WI38 (cell line): ENCODE measurements at regions not wholly inside any gene's neighbourhood (a gene's known extent, or its start where the extent isn't known, plus 50 kb on each side); places are given as distances from the start of the nearest gene placed in this dataset.
"Not testable (repeated sequence)": the region's sequence is repeated elsewhere in the genome, so short reads cannot be mapped to it uniquely, and the experiment has no call there.

Source experiments
- H3K4me3 ChIP-seq: 2 replicates; pipeline ENCODE4 v1.5.1; 2011; ENCODE audit warnings: low read depth, mild to moderate bottlenecking, control low read depth, low read length
- TF ChIP-seq, protein P1 (sequence below): IDR thresholded peaks from 2 replicates; pipeline ENCODE4 v1.5.1; 2012; ENCODE audit warnings: low read depth, mild to moderate bottlenecking, control low read depth, low read length

DNA sequence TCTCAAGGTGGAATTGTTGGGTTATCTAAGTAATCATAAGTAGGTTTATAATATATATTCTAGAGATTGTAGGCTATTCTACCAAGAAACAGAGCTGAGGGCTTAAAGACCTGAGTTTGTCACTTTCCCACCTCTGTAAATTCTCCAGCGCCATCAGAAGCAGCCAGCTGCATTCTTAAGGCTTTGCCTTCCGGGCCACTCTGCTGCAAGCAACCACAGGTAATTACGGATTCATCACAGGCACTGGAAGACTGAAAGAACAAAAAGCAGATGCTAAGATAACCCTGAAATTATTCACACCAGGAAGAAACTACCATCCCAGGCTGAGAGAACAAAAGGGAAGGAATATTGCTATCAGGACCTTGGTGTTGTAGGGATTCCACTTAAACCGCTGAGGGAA lies 137.8 kb upstream of the JCAD start:
- TF ChIP-seq, protein P1, sequence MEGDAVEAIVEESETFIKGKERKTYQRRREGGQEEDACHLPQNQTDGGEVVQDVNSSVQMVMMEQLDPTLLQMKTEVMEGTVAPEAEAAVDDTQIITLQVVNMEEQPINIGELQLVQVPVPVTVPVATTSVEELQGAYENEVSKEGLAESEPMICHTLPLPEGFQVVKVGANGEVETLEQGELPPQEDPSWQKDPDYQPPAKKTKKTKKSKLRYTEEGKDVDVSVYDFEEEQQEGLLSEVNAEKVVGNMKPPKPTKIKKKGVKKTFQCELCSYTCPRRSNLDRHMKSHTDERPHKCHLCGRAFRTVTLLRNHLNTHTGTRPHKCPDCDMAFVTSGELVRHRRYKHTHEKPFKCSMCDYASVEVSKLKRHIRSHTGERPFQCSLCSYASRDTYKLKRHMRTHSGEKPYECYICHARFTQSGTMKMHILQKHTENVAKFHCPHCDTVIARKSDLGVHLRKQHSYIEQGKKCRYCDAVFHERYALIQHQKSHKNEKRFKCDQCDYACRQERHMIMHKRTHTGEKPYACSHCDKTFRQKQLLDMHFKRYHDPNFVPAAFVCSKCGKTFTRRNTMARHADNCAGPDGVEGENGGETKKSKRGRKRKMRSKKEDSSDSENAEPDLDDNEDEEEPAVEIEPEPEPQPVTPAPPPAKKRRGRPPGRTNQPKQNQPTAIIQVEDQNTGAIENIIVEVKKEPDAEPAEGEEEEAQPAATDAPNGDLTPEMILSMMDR: no peak

DNA sequence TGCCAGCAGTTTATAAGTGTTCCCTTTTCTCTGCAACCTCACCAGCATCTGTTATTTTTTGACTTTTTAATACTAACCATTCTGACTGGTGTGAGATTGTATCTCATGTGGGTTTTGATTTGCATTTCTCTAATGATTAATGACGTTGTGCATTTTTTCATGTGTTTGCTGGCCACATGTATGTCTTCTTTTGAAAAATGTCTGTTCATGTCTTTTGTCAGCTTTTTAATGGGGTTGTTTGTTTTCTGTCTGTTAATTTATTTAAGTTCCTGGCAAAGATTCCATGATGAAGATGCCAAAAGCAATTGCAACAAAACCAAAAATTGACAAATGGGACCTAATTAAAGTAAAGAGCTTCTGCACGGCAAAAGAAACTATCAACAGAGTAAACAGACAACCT lies 137.2 kb upstream of the JCAD start:
- H3K4me3 ChIP-seq: not testable (repeated sequence)

More for the DNA sequence above, 137.8 kb upstream of the JCAD start:
- H3K4me3 ChIP-seq: no peak overlapping the region

DNA sequence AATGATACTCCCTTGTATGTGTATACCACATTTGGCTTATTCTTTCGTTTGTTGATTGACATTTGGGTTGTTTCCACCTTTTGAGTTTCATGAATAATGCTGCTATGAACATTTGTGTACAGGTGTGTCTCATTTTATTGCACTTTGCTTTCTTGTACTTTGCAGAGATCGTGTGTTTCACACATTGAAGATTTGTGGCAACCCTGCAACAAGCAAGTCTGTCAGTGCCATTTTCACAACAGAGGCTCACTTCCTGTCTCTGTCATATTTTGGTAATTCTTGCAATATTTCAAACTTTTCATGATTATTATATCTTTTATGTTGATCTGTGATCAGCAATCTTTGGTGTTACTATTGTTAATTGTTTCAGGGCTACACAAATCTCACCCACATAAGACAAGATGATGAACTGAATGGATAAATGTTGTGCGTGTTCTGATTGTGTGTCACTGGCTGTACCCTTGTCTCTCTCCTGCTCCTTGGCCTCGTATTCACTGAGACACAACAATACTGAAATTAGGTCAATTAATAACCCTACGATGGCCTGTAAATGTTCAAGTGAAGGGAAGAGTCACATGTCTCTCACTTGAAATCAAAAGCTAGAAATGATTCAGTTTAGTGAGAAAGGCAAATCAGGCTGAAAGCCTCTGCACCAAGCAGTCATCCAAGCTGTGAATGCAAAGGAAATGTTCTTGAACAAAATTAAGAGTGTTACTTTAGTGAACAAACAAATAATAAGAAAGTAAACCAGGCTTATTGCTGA lies 133.6 kb upstream of the JCAD start:
- TF ChIP-seq, protein P1: no peak
- no peak overlapping the region for H3K4me3 ChIP-seq

DNA sequence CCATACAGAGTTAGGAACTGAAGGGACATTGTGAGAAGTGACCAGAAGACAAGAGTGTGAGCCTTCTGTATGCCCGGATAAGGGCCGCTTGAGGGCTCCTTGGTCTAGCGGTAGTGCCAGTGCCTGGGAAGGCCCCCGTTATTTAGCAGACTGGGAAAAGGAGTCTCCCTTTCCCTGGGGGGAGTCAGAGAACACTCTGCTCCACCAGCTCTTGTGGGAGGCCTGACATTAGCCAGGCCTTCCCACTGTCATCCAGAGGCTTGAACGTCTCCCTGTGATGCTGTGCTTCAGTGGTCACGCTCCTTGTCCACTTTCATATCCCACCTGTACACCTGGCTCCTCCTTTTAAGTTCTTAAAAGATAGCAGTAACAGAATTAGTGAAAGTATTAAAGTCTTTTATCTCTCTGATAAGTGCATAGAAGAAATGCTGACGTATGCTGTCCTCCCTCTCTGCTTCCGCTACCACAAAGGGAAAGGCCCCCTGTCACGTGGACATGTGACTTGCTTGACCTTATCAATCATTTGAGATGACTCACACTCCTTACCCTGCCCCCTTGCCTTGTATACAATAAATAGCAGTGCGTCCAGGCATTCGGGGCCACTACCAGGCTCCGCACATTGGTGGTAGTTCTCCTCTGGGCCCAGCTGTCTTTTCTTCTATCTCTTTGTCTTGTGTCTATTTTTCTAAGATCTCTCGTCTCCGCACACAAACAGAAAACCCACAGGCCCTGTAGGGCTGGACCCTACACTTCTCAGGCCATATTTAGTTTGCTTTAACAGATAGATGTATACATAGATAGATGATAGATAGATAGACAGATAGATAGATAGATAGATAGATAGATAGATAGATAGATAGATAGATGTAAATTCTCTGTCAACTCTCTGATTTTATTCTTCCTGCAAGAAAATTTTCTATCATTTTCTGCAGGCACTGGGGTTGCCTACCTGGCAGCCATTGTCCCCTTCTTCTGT lies 131.5 kb upstream of the JCAD start:
- H3K4me3 ChIP-seq: no peak overlapping the region
- TF ChIP-seq, protein P1: no peak

DNA sequence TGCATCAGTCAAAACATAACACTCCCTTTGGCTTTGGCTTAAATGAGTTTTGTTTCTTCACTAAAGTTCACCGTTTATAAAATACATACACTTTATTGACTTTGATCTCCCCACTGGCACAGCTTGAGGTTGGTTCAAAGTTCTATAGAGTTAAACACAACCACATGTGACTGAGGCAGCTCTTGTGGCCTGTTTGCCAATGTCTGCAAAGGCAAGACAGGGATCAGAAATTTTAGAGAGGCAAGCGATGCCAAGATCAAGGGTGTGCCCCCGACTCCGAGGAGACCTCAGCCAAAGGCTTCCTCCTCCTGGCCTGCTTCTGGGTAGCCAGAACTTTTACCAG lies 129.8 kb upstream of the JCAD start:
- H3K4me3 ChIP-seq: no peak overlapping the region
- TF ChIP-seq, protein P1: no peak

DNA sequence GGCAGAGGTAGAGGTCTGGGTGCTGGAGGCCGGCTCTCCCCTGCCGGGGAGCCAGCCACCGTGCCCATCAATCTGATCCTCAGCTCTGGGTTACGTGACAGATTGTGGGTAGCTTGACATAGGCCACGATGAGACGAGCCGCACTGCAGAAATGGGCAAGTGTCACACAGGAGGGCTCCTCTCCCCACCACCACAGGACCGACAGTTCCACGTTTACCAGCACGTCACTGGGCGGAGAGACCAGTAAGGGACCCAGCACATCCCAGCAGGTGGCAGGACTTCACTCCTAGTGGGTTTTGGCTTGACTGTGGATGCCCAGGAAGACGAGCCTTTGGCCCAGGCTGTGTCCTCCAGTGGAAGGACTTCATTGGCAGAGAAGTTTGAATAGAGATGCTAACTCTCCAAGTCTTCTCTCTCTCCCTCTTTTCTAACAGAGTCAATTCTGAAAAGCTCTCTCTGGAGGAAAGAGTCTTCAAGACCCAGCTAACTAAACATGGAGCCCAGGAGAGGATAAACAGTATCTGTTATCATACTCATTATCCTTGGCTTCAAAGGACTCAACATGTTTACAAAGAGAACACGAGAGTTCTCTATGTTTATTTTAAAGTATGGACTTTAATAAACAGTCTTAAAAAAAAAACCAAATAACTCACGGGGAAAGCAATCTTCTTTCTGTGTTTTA lies 129.3 kb upstream of the JCAD start:
- TF ChIP-seq, protein P1: no peak
- no peak overlapping the region for H3K4me3 ChIP-seq

DNA sequence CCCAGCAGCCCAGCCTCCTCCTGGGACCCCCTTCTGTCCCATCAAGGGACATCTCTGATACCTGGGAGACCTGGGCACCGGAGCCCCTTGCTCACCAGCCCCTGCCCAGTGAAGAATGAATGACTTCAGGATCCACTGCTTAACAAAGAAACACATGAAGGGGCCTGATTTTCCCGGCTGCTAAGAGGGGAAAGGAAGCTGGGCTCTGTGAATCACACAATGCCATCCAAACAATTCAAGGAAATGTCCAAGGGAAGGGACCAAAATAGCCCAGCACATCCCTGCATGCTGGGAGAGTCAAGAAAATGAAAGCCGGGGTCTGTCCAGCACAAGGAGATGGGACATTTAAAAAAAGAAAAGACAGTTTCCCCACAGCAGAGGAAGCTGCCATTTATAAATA lies 128.7 kb upstream of the JCAD start:
- TF ChIP-seq, protein P1: no peak

More for the DNA sequence above, 128.7 kb upstream of the JCAD start:
- no peak overlapping the region for H3K4me3 ChIP-seq
